Peyer's patch (tissue), 4 donors: ENCODE measurements at regions not wholly inside any gene's neighbourhood (a gene's known extent, or its start where the extent isn't known, plus 50 kb on each side); places are given as distances from the start of the nearest gene placed in this dataset.

Experiments used
- CTCF ChIP-seq, 6 experiments: fragments of 450-650 bp in 4 of 6; fragments of 200-600 bp in 2 of 6; sonication (generic) in 1 of 6; IDR thresholded peaks; one replicate each; pipeline ENCODE4 v1.5.1; 2017 to 2019; ENCODE audit warnings: antibody characterized with exemption in 6 of 6, mild to moderate bottlenecking in 3 of 6, moderate library complexity in 1 of 6
- POLR2A ChIP-seq, 2 donors: fragments of 450-650 bp; IDR thresholded peaks; one replicate each; pipeline ENCODE4 v1.5.1; 2017; ENCODE audit warnings: antibody characterized with exemption in 2 of 2, mild to moderate bottlenecking in 2 of 2, moderate library complexity in 2 of 2

DNA sequence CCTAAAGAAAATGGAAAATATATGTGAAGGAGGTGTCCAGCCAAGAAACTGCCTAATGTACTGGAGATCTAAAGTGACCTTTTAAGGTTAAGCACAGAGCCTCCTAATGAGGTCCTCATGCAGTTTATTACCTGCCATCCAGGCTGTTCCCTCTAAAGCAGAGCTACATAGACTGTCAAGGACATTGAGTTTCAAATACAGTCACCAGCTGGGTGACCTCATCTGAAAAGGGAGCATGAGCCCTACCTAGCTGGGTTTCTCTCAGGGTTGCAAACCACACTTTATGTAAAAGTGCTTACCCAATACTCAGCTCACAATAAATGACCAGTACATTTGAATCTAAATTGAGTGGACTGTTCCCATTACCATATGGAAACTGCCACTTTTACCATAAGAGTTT, 65.4 kb upstream of the CTNNA2 start:
- no peak for TF ChIP-seq POLR2A (IDR thresholded peaks at IDR 0.05)
- TF ChIP-seq CTCF (IDR thresholded peaks at IDR 0.05) = no peak
